PC-3 (cell line): ENCODE measurements at regions not wholly inside any gene's neighbourhood (a gene's known extent, or its start where the extent isn't known, plus 50 kb on each side); places are given as distances from the start of the nearest gene placed in this dataset.

Experiments
- EZH2phosphoT487 ChIP-seq: fragments of 300-600 bp; sonication (generic); IDR thresholded peaks from 2 replicates; pipeline ENCODE4 v1.6.1; 2018; ENCODE audit warnings: mild to moderate bottlenecking, antibody characterized with exemption, low read length, borderline replicate concordance
- TF ChIP-seq, protein P1 (sequence below): fragments of 300-600 bp; sonication (generic); conservative IDR thresholded peaks from 2 replicates; pipeline ENCODE4 v1.5.1; 2017; ENCODE audit warnings: antibody characterized with exemption, low read depth, mild to moderate bottlenecking, low read length

GRCh38 chr13:33691980-33692379 is 126.0 kb upstream of the RFC3 start:
- TF ChIP-seq, protein P1, sequence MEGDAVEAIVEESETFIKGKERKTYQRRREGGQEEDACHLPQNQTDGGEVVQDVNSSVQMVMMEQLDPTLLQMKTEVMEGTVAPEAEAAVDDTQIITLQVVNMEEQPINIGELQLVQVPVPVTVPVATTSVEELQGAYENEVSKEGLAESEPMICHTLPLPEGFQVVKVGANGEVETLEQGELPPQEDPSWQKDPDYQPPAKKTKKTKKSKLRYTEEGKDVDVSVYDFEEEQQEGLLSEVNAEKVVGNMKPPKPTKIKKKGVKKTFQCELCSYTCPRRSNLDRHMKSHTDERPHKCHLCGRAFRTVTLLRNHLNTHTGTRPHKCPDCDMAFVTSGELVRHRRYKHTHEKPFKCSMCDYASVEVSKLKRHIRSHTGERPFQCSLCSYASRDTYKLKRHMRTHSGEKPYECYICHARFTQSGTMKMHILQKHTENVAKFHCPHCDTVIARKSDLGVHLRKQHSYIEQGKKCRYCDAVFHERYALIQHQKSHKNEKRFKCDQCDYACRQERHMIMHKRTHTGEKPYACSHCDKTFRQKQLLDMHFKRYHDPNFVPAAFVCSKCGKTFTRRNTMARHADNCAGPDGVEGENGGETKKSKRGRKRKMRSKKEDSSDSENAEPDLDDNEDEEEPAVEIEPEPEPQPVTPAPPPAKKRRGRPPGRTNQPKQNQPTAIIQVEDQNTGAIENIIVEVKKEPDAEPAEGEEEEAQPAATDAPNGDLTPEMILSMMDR, result no peak
- TF ChIP-seq EZH2phosphoT487, result no peak
